Muscle layer of colon (tissue), 2 donors: ENCODE measurements at regions not wholly inside any gene's neighbourhood (a gene's known extent, or its start where the extent isn't known, plus 50 kb on each side); places are given as distances from the start of the nearest gene placed in this dataset.
"Not testable (repeated sequence)": the region's sequence is repeated elsewhere in the genome, so short reads cannot be mapped to it uniquely, and the experiment has no call there.

Experiments used
- H3K27ac ChIP-seq: one replicate; pipeline ENCODE4 v1.7.0; 2013; ENCODE audit warnings: low read depth, mild to moderate bottlenecking, low read length, moderate library complexity
- H3K27me3 ChIP-seq, 2 donors: one replicate each; pipeline ENCODE4 v1.7.0; 2013; ENCODE audit warnings: low read length in 2 of 2, mild to moderate bottlenecking in 2 of 2; ENCODE audit not compliant: insufficient read depth in 2 of 2, control insufficient read depth in 1 of 2
- H3K36me3 ChIP-seq: one replicate; pipeline ENCODE4 v1.7.0; 2013; ENCODE audit warnings: mild to moderate bottlenecking, low read length; ENCODE audit not compliant: insufficient read depth
- H3K4me1 ChIP-seq: one replicate; pipeline ENCODE4 v1.7.0; 2013; ENCODE audit warnings: mild to moderate bottlenecking, low read length; ENCODE audit not compliant: insufficient read depth
- H3K4me3 ChIP-seq, 2 donors: one replicate each; pipeline ENCODE4 v1.7.0; 2013; ENCODE audit warnings: low read length in 2 of 2, low read depth in 1 of 2, mild to moderate bottlenecking in 1 of 2, moderate library complexity in 1 of 2
- H3K9ac ChIP-seq: one replicate; pipeline ENCODE4 v1.7.0; 2013; ENCODE audit warnings: low read length
- H3K9me3 ChIP-seq: one replicate; pipeline ENCODE4 v1.7.0; 2013; ENCODE audit warnings: mild to moderate bottlenecking, low read length
- donor health status: abdominal sarcoma.
- donor health status: Adenocarcinoma of cecum.

- not testable (repeated sequence) for H3K9me3 ChIP-seq, H3K27me3 ChIP-seq, H3K36me3 ChIP-seq, H3K4me3 ChIP-seq, H3K4me1 ChIP-seq, H3K9ac ChIP-seq, H3K27ac ChIP-seq
Observed at GRCh38 chr2:87548681-87549536, 199.0 kb upstream of the PLGLB2 start.

GRCh38 chr2:87549561-87550202, 198.2 kb upstream of the PLGLB2 start:
- H3K36me3 ChIP-seq, H3K4me3 ChIP-seq, H3K27ac ChIP-seq, H3K9me3 ChIP-seq, H3K27me3 ChIP-seq, H3K9ac ChIP-seq, H3K4me1 ChIP-seq: not testable (repeated sequence)

GRCh38 chr2:87554678-87555077, 193.2 kb upstream of the PLGLB2 start:
- not testable (repeated sequence) for H3K9me3 ChIP-seq, H3K27ac ChIP-seq, H3K36me3 ChIP-seq, H3K9ac ChIP-seq, H3K4me3 ChIP-seq, H3K4me1 ChIP-seq, H3K27me3 ChIP-seq

- H3K27me3 ChIP-seq, H3K36me3 ChIP-seq, H3K9me3 ChIP-seq, H3K27ac ChIP-seq, H3K4me1 ChIP-seq, H3K4me3 ChIP-seq, H3K9ac ChIP-seq: not testable (repeated sequence)
Observed at GRCh38 chr2:87555082-87555481, 192.8 kb upstream of the PLGLB2 start.

GRCh38 chr2:87559001-87559400, 188.9 kb upstream of the PLGLB2 start:
- not testable (repeated sequence) for H3K27me3 ChIP-seq, H3K36me3 ChIP-seq, H3K9me3 ChIP-seq, H3K27ac ChIP-seq, H3K4me3 ChIP-seq, H3K4me1 ChIP-seq, H3K9ac ChIP-seq

- H3K27me3 ChIP-seq, H3K9ac ChIP-seq, H3K4me1 ChIP-seq, H3K27ac ChIP-seq, H3K4me3 ChIP-seq, H3K36me3 ChIP-seq, H3K9me3 ChIP-seq: not testable (repeated sequence)
Observed at GRCh38 chr2:87559735-87560134, 188.2 kb upstream of the PLGLB2 start.

- not testable (repeated sequence) for H3K36me3 ChIP-seq, H3K27ac ChIP-seq, H3K9ac ChIP-seq, H3K4me1 ChIP-seq, H3K4me3 ChIP-seq, H3K27me3 ChIP-seq, H3K9me3 ChIP-seq
Observed at GRCh38 chr2:87565116-87565515, 182.8 kb upstream of the PLGLB2 start.

GRCh38 chr2:87566531-87566930, 181.4 kb upstream of the PLGLB2 start:
- not testable (repeated sequence) for H3K27me3 ChIP-seq, H3K4me1 ChIP-seq, H3K9me3 ChIP-seq, H3K36me3 ChIP-seq, H3K27ac ChIP-seq, H3K4me3 ChIP-seq, H3K9ac ChIP-seq

GRCh38 chr2:87567093-87567492, 180.8 kb upstream of the PLGLB2 start:
- H3K9ac ChIP-seq, H3K27me3 ChIP-seq, H3K36me3 ChIP-seq, H3K27ac ChIP-seq, H3K4me1 ChIP-seq, H3K9me3 ChIP-seq, H3K4me3 ChIP-seq: not testable (repeated sequence)

- H3K9me3 ChIP-seq, H3K27ac ChIP-seq, H3K4me3 ChIP-seq, H3K4me1 ChIP-seq, H3K9ac ChIP-seq, H3K27me3 ChIP-seq, H3K36me3 ChIP-seq: not testable (repeated sequence)
Observed at GRCh38 chr2:87567912-87568311, 180.0 kb upstream of the PLGLB2 start.

- not testable (repeated sequence) for H3K36me3 ChIP-seq, H3K4me1 ChIP-seq
Observed at GRCh38 chr2:87568554-87569278, 179.2 kb upstream of the PLGLB2 start.

More at GRCh38 chr2:87568554-87569278, 179.2 kb upstream of the PLGLB2 start:
- not testable (repeated sequence) for H3K9me3 ChIP-seq, H3K27ac ChIP-seq, H3K27me3 ChIP-seq, H3K9ac ChIP-seq, H3K4me3 ChIP-seq
